HG03378 (cell line): ENCODE measurements at regions not wholly inside any gene's neighbourhood (a gene's known extent, or its start where the extent isn't known, plus 50 kb on each side); places are given as distances from the start of the nearest gene placed in this dataset.
A peak's percentile ranks its signal among the peaks of the same experiment; 100 is the strongest.
"Not testable (repeated sequence)": the region's sequence is repeated elsewhere in the genome, so short reads cannot be mapped to it uniquely, and the experiment has no call there.

Experiments
- ATAC-seq: cut with Tn5 transposase; IDR thresholded peaks from one replicate; pipeline ENCODE4 v1.9.1; 2021; ENCODE audit warnings: mild to moderate bottlenecking, moderate library complexity; ENCODE audit not compliant: unreplicated experiment

GRCh38 chr4:67333664-67334063, 211.6 kb downstream of the CENPC start:
- ATAC-seq, result no peak

DNA sequence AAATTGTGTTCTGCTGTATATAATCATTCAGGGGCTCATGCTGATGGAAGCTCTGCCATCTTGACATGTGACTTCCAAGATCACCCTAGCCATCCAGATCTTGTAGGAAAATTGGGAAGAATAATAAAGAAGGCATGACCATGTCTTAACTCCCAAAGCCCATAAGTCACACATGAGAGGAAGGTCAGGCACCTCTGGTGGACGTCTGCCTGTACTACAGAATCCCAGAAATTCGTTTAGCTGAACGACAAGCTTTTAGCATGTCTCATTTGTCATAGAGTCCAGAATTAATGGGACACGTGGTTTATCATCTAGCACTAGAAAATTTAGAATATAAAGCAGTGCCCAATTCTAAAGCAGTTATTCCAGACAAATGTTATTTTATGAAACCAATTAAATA, 212.7 kb downstream of the CENPC start:
- ATAC-seq, result peak; percentile 78

GRCh38 chr4:67328393-67328792, 216.9 kb downstream of the CENPC start:
- no peak for ATAC-seq

DNA sequence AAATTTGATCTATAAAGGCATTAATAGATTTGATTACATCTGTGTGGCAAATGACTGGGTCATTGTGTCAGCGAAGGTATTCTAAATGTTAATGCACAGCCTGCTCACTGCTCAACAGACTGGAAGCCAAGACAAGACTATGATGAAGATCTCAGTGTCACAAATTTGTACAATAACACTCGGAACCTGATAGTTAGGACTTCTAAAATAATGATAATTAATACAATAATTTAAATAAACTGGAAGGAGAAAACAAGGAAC, 217.4 kb downstream of the CENPC start:
- ATAC-seq, result no peak

DNA sequence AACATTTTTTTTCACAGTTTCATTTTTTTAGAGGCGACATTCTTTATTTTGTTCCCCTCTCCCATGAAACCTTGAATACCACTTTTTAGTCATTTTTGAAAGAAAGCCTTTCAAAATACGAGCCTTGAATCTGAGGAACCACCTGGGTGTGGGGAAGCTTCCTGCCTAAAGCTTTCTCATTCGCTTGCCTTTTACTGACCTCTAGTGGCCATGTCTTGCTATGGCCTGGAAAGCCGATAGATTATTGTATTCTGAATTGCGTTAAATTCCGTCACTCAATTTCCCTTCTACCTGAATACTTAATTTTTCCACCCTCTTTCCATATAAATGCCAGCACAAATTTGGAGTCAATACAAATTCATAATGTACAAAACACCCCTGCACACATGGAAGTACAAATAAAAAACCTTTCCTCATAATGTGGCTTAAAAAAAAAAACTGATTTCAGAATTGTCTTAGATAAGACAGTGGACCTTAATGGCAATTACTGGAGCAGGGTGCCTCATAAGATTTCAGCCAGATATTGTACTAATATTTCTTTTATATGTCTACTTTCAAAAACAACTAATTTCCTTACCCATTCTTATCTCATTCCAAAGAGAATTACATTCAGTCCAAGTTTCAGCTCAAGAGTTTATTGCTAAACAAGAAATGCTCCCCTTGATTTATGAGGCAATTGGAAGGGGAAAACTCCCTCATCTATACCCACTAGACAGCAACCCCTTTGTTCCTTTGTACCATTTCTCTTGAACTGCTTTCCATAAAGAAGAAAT, 217.9 kb downstream of the CENPC start:
- peak; percentile 98 for ATAC-seq

- ATAC-seq, result no peak
Measured at GRCh38 chr4:67325791-67326190, 219.5 kb downstream of the CENPC start.

- no peak for ATAC-seq
Measured at GRCh38 chr4:67320645-67321044, 224.7 kb downstream of the CENPC start.

DNA sequence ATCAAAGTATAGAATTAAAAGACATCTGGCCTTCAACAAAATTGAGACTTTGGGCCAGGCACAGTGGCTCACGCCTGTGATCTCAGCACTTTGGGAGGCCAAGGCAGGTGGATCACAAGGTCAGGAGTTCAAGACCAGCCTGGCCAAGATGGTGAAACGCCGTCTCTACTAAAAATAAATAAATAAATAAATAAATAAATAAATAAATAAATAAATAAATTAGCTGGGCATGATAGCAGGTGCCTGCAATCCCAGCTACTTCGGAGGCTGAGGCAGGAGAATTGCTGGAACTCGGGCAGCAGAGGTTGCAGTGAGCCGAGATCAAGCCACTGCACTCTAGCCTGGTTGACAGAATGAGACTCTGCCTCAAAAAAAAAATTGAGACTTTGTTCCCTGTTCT, 225.7 kb downstream of the CENPC start:
- ATAC-seq, result not testable (repeated sequence)

DNA sequence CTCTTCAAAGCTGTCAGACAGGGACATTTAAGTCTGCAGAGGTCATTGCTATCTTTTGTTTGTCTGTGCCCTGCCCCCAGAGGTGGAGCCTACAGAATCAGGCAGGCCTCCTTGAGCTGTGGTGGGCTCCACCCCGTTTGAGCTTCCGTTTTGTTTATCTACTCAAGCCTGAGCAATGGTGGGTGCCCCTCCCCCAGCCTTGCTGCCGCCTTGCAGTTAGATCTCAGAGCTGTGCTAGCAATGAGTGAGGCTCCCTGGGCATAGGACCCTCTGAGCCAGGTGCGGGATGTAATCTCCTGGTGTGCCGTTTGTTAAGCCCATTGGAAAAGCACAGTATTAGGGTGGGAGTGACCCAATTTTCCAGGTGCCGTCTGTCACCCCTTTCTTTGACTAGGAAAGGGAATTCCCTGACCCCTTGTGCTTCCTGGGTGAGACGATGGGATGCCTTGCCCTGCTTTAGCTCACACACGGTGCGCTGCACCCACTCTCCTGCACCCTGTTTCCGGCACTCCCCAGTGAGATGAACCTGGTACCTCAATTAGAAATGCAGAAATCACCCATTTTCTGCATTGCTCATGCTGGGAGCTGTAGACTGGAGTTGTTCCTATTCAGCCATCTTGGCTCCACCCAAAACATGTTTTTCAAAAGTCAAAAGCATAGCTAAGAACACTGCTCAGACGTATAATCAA, 244.7 kb downstream of the CENPC start:
- ATAC-seq, result not testable (repeated sequence)

DNA sequence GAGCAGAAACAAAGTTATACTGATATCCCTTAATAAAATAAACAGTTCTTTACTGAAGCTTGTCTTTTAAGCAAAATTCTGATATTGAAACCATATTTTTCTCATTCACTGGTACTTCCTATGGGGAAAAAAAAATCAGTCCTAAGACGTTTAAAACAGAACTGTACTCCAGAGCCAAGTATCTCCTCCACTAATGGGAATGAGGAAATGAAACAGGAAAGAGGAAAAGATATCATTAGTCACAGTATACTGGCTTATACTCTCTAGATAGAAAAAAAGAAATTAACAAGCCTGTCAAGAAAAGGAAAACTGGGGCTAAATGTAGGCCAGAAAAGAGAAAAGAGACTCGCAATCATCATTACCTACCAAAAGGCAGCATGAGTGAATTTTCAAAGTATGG, 252.7 kb downstream of the CENPC start:
- ATAC-seq, result no peak

- ATAC-seq, result no peak
Measured at GRCh38 chr4:67292045-67292444, 253.3 kb downstream of the CENPC start.

DNA sequence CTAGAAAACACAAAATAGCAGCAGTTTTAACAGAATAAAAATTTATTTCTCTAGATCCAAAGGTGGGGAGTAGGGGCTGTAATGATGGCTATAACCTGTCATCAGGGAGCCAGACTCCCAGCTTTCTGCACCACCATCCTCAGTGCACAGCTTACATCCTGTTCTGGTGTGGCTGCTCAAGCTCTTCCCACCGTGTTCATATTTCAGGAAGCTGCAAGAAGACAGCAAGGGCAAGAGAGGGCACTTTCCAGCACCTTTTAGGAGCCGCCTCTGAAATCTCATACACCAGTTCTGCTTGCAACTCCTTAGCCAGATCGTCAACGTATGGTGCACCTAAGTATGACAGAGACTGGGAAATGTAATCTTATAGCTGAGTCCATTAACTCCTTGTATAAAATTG, 253.7 kb downstream of the CENPC start:
- ATAC-seq, result no peak

- ATAC-seq, result no peak
Measured at GRCh38 chr4:67288964-67289363, 256.3 kb downstream of the CENPC start.

DNA sequence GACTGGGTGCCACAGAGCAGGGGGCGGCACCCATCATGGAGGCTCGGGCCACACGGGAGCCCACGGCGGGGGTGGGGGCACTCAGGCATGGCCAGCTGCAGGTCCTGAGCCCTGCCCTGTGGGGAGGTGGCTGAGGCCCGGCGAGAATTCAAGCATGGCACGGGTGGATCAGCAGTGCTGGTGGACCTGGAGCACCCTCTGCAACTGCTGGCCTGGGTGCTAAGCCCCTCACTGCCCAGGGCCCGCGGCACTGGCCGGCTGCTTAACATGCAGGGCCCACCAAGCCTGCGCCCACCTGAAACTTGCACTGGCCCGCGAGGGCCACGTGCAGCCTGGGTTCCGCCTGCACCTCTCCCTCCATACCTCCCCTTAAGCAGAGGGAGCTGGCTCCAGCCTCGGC, 258.6 kb downstream of the CENPC start:
- ATAC-seq, result no peak

DNA sequence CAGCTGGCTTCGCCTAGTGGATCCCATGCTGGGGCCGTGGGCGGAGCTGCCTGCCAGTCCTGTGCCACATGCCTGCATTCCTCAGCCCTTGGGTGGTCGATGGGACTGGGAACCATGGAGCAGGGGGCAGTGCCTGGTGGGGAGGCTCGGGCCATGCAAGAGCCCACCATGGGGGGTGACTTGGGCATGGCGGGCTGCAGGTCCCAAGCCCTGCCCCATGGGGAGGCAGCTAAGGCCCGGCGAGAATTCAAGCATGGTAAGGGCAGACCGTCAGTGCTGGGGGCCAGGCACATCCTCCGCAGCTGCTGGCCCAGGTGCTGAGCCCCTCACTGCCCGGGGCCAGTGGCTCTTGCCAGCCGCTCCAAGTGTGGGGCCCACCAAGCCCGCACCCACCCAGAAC, 262.6 kb downstream of the CENPC start:
- no peak for ATAC-seq

- ATAC-seq, result no peak
Measured at GRCh38 chr4:67275179-67275750, 270.0 kb downstream of the CENPC start.

- ATAC-seq, result not testable (repeated sequence)
Measured at GRCh38 chr4:67274671-67275070, 270.6 kb downstream of the CENPC start.

DNA sequence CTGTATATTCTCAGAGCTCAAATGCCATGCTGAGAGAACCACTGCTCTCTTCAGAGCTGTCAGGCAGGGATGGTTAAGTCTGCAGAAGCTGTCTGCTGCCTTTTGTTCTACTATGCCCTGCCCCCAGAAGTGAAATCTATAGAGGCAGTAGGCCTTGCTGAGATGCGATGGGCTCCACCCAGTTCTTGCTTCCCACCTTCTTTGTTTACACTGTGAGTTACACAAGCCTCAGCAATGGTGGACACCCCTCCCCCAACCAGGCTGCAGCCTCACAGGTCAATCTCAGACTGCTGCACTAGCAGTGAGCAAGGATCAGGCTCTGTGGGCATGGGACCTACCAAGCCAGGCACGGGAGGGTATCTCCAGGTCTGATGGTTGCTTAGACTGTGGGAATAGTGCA, 271.6 kb downstream of the CENPC start:
- no peak for ATAC-seq

GRCh38 chr4:67261971-67262370, 283.3 kb downstream of the CENPC start:
- ATAC-seq, result no peak

DNA sequence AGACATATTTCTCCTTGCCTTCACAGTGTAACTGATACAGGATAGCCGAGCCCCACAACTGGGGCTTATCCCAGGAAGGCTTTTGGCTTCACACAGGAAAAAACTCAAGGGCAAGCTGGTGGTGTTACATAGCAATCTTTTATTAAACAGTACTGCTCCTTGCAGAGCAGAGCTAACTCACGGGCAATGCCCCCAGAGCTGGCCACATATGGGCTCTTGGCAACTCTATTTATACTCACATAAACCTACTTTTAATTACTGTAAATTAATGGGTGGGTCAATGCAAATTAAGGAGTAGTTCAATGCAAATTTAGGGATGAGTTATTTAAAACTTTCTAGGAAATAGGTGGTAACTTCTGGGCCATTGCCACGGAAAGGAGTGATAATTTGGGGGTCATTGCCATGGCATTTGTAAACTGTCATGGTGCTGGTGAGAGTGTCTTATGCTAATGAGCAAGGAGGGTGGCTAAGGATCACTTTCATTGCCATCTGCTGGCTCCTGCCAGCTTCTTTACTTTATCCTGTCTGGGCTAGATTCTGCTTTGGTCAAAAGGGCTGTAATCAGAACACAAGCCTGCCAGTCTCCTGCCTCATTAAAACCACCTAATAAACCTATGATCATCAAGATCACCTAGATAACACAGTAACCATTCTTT, 288.8 kb downstream of the CENPC start:
- ATAC-seq, result no peak

DNA sequence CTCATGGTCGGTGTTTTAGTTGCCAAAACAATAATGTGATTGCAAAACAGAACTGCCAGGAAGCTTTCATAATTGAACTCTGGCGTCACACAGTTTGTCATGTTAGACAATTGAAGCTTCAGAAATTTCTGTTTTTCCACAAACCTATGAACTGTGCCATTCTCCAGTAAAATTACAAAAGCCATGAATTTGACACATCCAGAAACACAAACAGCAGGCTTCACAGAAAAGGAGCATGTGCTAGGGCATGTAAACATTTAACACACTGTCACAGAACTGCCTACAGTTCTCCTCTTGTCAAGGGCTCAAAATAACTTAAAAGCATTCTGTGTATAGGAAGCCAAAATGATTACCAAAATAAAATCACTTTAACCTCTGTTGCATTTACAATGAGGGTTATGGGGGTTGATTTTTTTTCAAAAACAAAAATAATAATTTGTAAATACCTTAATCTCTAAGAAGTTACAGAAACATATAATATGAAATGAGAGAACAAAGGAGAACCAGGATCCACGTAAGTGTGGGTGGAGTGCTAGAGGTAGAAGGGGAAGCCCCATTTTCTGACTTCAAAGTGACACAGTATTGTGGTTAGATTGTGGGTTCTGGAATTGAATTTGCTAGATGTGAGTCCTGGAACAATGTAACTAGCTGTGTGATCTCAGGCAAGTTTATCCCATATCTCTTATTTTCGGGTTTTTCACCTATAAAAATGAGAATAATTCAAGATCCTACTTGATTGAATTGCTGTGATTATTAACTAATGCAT, 295.0 kb downstream of the CENPC start:
- ATAC-seq, result peak; percentile 56
